ENCODE measurements at regions not wholly inside any gene's neighbourhood (a gene's known extent, or its start where the extent isn't known, plus 50 kb on each side); places are given as distances from the start of the nearest gene placed in this dataset.
"Not testable (repeated sequence)": the region's sequence is repeated elsewhere in the genome, so short reads cannot be mapped to it uniquely, and the experiment has no call there.

GRCh38 chr17:68141050-68141449 is 105.5 kb downstream of the KPNA2 start:
- no peak for DNase-seq

GRCh38 chr17:68142595-68142994 is 105.2 kb upstream of the AMZ2 start:
- no peak for DNase-seq

- DNase-seq = no peak
Observed at GRCh38 chr17:68143425-68143824, 104.4 kb upstream of the AMZ2 start.

GRCh38 chr17:68145088-68145487 is 102.8 kb upstream of the AMZ2 start:
- DNase-seq = no peak

DNA sequence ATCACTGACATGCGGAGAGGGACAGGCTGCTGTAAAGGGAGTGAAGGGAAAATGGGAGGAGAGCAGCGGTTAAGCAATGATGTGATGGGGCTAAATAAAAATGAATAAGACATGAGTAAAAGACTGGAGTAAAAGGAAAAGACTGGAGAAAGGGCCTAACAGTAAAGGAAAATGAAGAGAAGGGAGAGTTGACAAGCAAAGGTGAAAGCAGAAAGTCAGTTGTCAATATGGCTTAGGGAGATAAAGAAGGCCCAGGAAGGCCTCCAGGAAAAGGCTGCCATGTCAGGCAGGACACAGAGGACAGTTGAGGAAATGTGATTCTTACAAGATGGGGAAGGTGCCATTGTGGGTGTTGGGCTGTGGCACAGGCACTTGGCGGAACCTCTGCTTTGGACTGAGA is 98.9 kb upstream of the AMZ2 start:
- DNase-seq = no peak

- no peak for DNase-seq
Observed at GRCh38 chr17:68152161-68152571, 95.7 kb upstream of the AMZ2 start.

GRCh38 chr17:68155692-68156091 is 92.2 kb upstream of the AMZ2 start:
- no peak for DNase-seq

GRCh38 chr17:68161644-68162428 is 86.0 kb upstream of the AMZ2 start:
- no peak for DNase-seq

GRCh38 chr17:68168273-68169164 is 79.3 kb upstream of the AMZ2 start:
- not testable (repeated sequence) for DNase-seq

DNA sequence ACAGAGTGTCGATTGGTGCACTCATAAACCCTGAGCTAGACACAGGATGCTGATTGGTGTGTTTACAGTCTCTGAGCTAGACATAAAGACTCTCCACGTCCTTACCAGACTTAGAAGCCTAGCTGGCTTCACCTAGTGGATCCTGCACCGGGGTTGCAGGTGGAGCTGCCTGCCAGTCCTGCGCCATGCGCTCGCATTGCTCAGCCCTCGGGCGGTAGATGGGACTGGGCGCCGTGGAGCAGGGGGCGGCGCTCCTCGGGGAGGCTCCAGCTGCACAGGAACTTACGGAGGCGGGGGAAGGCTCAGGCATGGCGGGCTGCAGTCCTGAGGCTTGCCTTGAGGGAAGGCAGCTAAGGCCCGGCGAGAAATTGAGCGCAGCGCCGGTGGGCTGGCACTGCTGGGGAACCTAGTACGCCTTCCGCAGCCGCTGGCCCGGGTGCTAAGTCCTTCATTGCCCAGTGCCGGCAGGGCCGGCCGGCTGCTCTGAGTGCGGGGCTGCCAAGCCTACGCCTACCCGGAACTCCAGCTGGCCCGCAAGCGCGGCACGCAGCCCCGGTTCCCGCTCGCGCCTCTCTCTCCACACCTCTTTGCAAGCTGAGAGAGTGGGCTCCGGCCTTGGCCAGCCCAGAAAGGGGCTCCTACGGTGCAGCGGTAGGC is 78.5 kb upstream of the AMZ2 start:
- DNase-seq = not testable (repeated sequence)

DNA sequence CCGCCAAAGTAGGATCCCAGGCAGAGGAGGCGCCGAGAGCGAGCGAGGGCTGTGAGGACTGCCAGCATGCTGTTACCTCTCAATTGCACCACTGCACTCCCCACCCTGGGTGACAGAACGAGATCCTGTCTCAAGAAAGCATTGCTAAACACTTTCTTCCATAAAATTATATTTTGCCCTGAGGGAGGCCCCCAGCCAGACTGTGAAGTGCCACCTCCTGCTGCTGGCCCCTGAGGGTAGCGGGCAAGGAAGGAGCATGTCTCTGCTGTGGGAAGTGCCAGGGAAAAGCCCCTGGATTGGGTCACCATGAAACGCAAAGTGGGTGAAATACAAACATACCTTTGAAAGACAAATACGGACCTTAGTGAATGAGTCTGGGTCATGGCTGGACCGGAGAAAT is 78.0 kb upstream of the AMZ2 start:
- no peak for DNase-seq

DNA sequence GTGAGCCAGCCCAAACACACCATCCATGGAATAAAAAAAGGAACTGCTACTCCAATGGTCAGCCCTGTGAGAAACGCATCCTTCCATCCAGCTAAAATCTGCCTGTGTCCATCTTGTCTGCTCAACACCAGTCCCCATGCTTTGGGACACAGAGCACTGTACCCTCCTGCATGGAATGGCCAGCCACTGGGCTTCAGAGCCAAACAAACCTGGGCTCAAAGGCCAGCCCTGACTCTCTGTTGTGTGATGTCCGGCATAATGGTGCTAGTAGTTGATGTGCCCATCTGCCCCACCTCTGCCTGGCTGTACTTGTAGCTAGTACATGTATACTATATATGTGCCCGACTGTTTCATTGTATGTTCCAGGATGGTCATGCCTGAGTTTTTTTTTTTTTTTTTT is 77.6 kb upstream of the AMZ2 start:
- DNase-seq = no peak

DNA sequence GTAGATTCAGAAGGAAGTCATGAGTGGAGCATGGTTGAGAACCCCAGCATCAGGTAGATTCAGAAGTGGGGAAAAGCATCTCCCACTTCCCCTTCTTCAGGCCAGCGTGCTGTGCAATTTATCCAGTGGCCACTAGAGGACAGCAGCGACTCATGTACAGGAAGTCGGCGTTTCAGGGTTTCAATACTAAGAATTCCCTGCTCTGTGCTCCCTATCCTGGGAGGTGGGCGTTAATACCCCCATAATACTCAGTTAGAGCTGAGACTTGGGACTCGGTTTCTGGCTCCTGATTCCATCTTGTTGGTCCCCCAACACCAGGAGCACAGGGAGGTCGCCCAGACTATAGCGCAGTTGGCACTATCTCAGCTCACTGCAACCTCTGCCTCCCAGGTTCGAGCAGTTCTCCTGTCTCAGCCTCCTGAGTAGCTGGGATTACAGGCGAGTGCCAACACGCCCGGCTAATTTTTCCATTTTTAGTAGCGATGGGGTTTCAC is 75.3 kb upstream of the AMZ2 start:
- DNase-seq = peak; percentile 70

GRCh38 chr17:68175416-68175815 is 72.4 kb upstream of the AMZ2 start:
- no peak for DNase-seq

GRCh38 chr17:68175905-68176304 is 71.9 kb upstream of the AMZ2 start:
- no peak for DNase-seq

- DNase-seq = no peak
Observed at GRCh38 chr17:68176718-68177117, 71.1 kb upstream of the AMZ2 start.

DNA sequence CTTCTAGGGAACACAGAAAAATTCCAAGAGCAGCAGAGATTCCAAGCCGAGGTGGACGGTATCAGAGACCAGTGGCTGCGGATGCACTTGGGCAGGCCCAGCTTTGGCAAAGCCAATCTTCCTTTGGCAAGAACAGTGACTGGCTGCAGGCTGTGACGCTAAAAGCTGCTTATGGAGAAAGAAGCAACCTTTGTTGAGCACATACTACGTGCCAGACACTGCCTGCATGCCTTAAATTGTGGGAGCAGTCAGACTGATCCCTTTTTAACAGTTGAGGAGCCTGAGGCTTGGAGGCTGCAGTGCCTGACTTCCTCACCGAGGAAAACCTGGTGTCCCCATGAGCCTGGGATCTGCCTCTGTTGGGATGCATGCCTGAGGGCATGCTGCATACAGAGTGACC is 69.0 kb upstream of the AMZ2 start:
- DNase-seq = no peak

DNA sequence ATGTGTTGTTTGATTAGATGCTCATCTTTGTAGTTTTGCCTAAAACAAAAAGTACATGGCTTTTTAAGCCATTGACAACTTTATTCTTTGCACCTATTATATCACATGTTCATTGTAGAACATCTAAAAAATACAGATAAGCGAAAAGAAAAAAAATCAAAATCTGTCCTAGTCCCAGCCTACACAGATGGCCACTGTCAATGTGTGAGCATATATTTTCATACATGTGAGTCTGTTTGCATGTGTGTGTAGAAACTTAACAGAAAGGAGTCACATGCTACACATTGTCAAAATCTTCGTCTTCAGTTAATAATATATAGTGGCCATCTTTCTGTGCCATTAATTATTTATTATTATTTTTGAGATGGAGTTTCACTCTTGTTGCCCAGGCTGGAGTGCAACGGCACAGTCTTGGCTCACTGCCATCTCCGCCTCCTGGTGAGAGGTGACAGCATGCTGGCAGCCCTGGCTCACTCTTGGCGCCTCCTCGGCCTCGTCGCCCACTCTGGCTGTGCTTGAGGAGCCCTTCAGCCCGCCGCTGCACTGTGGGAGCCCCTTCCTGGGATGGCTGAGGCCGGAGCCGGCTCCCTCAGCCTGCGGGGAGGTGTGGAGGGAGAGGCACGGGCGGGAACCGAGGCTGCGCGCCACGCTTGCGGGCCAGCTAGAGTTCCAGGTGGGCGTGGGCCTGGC is 68.5 kb upstream of the AMZ2 start:
- DNase-seq = no peak

- no peak for DNase-seq
Observed at GRCh38 chr17:68179926-68180285, 67.9 kb upstream of the AMZ2 start.

- no peak for DNase-seq
Observed at GRCh38 chr17:68182011-68182306, 65.9 kb upstream of the AMZ2 start.

- DNase-seq = no peak
Observed at GRCh38 chr17:68182940-68183551, 64.8 kb upstream of the AMZ2 start.

GRCh38 chr17:68184141-68184571 is 63.7 kb upstream of the AMZ2 start:
- DNase-seq = no peak
